Skin of body (tissue), 1 donor: ENCODE measurements at regions not wholly inside any gene's neighbourhood (a gene's known extent, or its start where the extent isn't known, plus 50 kb on each side); places are given as distances from the start of the nearest gene placed in this dataset.

Source experiments
- DNase-seq: peaks from one replicate; lab custom pipeline; 2025; lab: John Stamatoyannopoulos, UW

- no peak for DNase-seq
These were observed 56.4 kb upstream of the SPOCK3 start for GRCh38 chr4:167290678-167291077.

- DNase-seq, result no peak
These were observed 74.6 kb upstream of the SPOCK3 start for GRCh38 chr4:167308876-167309275.

- no peak for DNase-seq
These were observed 87.0 kb upstream of the SPOCK3 start for GRCh38 chr4:167321299-167321698.

- no peak for DNase-seq
These were observed 105.5 kb upstream of the SPOCK3 start for GRCh38 chr4:167339781-167340180.

- DNase-seq, result no peak
These were observed 125.4 kb upstream of the SPOCK3 start for GRCh38 chr4:167359711-167360110.

GRCh38 chr4:167379076-167379835 lies 145.0 kb upstream of the SPOCK3 start:
- DNase-seq, result no peak

- no peak for DNase-seq
These were observed 146.7 kb upstream of the SPOCK3 start for GRCh38 chr4:167380964-167381363.

GRCh38 chr4:167383291-167383690 lies 149.0 kb upstream of the SPOCK3 start:
- DNase-seq, result no peak

GRCh38 chr4:167397586-167397985 lies 163.3 kb upstream of the SPOCK3 start:
- DNase-seq, result no peak

GRCh38 chr4:167399201-167399600 lies 164.9 kb upstream of the SPOCK3 start:
- DNase-seq, result no peak

- no peak for DNase-seq
These were observed 171.9 kb upstream of the SPOCK3 start for GRCh38 chr4:167406181-167406580.

- no peak for DNase-seq
These were observed 181.2 kb upstream of the SPOCK3 start for GRCh38 chr4:167415461-167415860.

- no peak for DNase-seq
These were observed 185.3 kb upstream of the SPOCK3 start for GRCh38 chr4:167419468-167420140.

GRCh38 chr4:167421201-167421600 lies 186.9 kb upstream of the SPOCK3 start:
- DNase-seq, result no peak

- DNase-seq, result no peak
These were observed 190.3 kb upstream of the SPOCK3 start for GRCh38 chr4:167424341-167425256.

- DNase-seq, result no peak
These were observed 193.9 kb upstream of the SPOCK3 start for GRCh38 chr4:167428156-167428555.

- no peak for DNase-seq
These were observed 197.1 kb upstream of the SPOCK3 start for GRCh38 chr4:167431371-167431770.

- DNase-seq, result no peak
These were observed 201.5 kb upstream of the SPOCK3 start for GRCh38 chr4:167435786-167436185.

GRCh38 chr4:167443841-167444240 lies 209.5 kb upstream of the SPOCK3 start:
- DNase-seq, result no peak

- no peak for DNase-seq
These were observed 218.7 kb upstream of the SPOCK3 start for GRCh38 chr4:167452922-167453430.

GRCh38 chr4:167456619-167457018 lies 222.3 kb upstream of the SPOCK3 start:
- DNase-seq, result no peak

- no peak for DNase-seq
These were observed 235.1 kb upstream of the SPOCK3 start for GRCh38 chr4:167469436-167469835.
